NCI-H146 (cell line): ENCODE measurements at regions not wholly inside any gene's neighbourhood (a gene's known extent, or its start where the extent isn't known, plus 50 kb on each side); places are given as distances from the start of the nearest gene placed in this dataset.

Source experiments
- DNase-seq: peaks from one replicate; lab custom pipeline; 2025; lab: John Stamatoyannopoulos, UW

- no peak for DNase-seq
These were observed 166.9 kb downstream of the OLFM1 start for GRCh38 chr9:135254176-135255032.

DNA sequence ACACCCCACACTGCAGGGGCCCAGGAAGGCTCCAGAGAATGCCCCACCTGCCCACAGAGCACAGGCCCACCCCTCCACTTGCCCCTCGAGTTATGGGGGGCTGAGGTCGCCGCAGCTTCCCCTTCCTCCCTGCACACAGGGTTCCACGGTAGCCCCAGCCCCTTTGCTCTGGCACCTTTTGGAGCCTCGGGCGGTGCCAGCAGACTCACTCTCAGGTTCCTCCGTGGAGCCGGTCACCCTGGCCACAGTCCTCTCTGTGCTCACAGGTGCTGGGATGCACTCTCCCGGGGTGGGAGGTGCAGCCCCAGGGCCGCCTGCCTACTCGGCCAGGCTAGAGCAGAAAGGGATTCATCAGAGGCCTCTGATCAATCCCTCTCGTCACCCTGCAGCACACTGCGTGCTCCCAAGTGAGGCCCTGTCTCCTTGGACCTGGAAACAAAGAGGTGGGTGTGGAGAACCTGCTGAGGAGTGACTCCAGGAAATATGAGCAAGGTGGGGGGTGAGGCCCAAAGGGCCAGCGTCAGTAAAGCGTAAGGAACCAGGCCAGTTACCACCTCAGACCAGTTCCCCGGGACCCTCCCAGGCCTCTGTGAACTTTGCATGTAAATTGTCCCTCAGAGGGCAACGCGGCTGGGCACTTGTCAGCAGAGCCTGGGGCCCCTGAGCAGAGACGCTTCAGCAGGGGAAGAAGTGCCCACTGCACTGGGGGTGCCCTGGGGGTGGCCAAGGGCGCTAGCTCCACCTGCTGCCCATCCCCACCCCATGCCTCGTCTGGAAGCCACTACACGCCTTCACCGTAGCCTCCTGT is 167.8 kb downstream of the OLFM1 start:
- DNase-seq = no peak

GRCh38 chr9:135255841-135256580 is 168.5 kb downstream of the OLFM1 start:
- DNase-seq = no peak

GRCh38 chr9:135256581-135257354 is 169.3 kb downstream of the OLFM1 start:
- no peak for DNase-seq

DNA sequence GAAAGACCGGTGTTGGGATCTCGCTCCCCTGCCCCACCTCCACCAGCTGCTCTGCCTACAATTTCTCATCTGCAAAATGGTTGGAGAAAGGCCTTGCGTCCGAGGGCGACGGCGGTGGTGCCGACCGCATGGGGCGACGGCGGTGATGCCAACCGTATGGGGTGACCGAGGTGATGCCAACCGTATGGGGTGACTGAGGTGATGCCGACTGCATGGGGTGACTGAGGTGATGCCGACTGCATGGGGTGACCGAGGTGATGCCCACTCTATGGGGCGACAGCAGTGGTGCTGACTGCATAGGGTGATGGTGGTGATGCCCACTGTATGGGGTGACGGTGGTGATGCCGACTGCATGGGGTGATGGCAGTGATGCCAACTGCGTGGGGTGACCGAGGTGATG is 171.0 kb downstream of the OLFM1 start:
- no peak for DNase-seq

DNA sequence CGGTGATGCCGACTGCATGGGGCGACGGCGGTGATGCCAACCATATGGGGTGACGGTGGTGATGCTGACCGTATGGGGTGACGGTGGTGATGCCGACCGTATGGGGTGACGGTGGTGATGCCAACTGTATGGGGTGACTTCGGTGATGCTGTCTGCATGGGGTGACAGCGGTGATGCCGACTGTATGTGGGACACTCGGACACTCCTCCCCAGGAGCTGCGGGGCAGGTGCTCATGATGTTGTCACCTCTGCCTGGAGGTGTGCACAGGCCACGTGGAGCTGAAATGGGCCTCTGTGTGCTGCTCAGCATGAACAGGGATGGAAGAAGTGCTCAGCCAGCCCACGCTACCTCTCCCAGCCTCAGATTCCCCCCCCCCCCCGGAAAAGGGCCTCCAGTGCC is 171.8 kb downstream of the OLFM1 start:
- no peak for DNase-seq

DNA sequence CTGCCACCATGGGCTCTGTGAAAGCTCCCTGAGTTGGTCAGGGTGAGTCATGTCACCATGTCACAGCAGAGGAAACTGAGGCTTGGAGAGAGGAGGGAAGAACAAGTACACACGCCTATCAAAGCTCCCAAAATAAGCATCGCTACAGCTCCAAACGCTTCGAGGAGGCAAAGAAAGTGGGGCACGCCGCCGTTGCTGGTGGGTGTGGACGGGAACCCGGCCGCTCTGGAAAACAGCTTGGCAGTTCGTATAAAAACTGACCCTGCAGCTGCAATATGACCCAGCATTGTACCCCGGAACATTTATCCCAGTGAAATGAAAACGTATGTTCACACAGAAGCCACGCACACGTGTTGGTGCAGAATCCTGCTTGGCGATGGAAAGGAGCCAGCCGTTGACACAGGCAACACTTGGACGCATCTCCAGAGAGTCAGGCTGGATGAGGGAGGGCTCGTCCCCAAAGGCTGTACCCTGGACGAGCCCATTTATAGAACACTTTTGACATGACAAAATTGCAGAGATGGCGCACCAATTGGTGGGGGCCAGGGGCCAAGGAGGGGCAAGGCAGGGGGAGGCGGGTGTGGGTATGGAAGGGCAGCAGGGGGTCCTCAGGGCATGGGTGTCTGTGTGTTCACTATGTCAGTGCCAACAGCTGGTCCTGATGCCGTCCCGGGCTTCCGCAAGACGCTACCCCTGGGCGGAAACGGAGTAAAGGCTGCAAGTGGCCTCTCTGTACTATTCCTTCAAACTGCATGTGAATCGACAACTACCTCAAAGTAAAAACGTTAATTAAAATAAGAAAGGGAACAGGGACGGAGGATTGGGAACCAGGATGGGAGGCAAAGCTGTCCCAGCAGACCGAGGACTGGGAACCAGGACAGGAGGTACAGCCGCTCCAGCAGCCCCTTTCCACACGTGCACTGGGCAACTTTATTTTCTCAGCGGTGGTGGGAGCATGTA is 173.0 kb downstream of the OLFM1 start:
- DNase-seq = no peak

GRCh38 chr9:135262248-135262647 is 174.8 kb downstream of the OLFM1 start:
- no peak for DNase-seq

- no peak for DNase-seq
These were observed 176.0 kb downstream of the OLFM1 start for GRCh38 chr9:135263511-135263910.

GRCh38 chr9:135265931-135266330 is 178.5 kb downstream of the OLFM1 start:
- no peak for DNase-seq

DNA sequence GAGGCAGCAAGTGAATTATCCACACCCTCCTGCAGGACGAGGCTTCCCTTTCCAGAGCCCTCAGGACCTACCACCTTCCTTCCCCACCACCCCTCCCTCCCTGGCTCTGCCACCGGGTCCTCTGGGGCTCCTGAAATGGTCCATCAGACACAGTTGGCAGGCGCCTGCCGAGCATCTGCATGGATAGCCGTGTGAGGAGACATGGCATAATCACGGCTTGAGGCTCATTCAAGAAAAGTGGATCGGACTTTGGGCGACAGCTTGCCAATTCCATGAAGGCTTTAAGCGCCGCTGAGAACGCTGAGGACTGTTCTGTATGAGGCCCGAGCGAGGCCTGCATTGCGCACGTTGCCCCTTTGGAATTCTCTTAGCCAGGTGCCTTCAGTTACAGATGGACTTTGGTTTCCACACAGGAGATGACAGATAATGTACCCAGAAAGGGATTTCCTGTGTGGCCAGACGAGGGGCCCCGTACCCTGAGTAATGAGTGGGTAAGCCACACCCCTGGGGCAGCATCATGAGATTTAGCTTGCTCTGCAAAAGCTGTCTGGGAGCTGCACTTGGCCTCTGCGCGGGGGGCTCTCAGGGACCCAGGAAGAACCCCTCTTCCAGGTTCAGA is 179.8 kb downstream of the OLFM1 start:
- no peak for DNase-seq

DNA sequence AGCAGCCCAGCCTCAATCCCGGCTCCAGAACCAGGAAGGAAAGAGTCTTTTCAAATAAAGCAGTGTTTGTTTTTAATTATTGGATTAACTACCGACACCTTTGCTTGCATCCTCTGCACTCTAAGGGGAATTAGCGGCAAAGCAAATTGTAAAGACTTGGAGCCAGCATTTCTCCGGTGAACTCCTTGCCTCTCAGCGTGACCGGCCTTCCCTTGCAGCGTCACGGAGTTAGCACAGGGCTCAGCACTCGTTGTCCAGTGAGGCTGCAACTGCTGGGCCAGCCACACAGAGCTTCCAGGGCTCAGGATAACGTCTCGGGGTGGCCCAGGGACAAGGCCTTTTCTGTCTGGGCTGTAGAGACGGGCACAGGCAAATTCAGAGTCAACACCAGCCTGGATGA is 180.6 kb downstream of the OLFM1 start:
- DNase-seq = no peak

DNA sequence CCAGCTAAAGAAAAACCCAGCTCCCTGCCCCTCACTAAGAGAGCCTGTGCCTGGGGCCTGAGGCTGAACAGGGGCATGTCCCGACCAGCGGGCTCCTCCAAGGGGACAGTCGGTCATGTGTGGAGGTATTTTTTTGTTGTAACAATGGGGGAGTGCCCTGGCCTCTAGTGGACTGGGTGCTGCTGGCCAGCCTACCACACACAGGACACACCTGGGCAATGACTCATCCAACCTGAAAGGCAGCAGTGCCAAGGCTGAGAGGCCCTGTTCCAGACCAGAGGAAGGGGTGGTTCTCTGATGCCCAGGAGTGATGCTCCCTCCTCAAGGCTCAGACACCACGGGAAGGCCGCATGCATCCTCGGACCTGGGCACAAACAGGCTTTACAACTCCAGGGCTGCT is 181.5 kb downstream of the OLFM1 start:
- no peak for DNase-seq

DNA sequence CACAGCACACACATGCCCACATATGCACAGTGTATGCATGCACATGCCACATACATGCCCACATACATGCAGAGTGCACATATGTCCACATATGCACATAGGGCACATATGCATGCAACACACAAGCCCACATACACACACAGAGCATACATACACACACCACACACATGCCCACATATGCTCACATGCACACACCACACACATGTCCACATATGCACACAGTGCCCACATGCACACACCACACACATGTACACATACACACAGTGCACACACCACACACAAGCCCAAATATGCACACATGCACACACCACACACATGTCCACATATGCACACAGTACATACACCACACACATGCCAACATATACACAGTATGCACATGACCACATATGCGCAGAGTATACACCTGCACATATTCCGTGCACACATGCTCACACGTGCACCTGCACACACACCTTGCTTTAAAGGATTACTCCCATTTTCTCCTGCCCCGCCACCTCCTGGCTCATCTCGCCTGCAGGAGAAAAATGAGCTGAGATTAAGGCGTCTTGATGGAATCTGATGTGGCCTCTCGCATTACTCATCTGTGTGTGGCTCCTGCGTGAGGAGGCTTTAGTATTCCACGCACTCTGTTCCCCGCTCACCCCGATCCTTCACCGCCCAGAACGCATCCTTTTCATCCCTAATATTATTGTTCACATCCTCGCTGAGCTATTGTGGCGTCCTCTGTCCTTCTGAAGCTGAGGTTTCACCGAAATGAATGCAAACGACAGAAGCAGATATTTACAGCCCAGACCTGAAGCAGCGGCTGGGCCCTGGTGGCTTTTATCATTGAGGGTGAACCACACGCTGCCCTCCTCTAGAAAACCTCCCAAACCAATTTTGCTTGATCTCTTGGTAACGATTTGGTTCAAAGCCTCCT is 182.7 kb downstream of the OLFM1 start:
- no peak for DNase-seq

DNA sequence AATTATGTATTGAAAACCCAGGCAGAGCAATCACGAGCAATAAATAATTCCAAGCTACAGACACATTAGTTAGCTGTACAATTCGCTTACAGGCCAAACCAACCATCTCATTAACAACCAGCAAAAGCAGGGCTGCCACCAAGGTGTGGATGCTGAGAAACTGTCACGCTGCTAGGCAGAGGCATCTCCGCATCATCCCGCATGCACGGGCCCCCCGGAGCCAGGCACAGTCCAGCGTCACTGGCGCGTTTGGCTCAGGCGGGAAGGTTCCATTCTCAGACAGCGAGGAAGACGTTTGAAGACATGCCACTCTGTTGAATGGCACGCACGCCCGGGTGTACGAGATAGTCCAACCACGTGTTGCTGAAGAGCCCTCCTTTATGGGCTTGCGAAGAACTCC is 184.0 kb downstream of the OLFM1 start:
- DNase-seq = no peak

DNA sequence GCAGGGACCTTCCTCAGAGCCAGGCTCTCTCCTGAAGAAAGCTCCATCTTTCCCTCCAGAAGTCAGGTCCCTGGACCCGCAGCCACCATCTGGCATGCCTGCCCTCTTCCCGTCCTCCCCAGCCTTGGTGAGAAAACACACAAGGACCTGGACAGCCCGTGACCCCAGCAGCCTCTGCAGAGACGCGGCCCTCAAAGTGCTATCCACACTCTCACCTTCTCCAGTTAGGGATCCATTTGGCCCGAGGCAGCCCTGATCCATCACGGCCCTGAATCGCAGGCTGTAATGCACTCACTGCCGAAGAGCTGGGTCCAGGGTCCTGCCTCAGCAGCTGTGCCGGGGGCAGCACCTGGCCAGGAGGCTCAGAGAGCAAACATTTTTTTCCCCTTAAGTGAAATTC is 185.1 kb downstream of the OLFM1 start:
- DNase-seq = no peak

DNA sequence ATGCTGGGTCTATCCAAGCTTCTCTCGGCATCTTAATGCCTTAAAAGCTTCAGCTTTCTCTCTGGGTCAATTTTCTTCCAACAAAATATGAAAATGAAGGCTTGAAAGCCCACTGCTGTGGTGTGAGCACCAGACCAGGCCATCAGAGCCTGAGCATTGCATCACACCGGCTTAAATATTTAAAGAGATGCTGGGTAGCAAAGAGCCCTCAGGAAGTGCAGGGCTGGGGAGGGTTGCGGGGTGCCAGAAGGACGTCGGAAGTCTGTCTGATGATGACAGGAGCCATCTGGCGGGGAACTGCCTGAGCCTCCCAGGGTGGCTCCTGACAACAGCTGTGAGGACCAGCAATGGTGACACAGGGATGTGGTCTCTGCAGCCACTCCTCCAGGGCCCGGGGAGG is 185.5 kb downstream of the OLFM1 start:
- no peak for DNase-seq

GRCh38 chr9:135275163-135275562 is 187.7 kb downstream of the OLFM1 start:
- DNase-seq = no peak
